SW480 (cell line): ENCODE measurements at regions not wholly inside any gene's neighbourhood (a gene's known extent, or its start where the extent isn't known, plus 50 kb on each side); places are given as distances from the start of the nearest gene placed in this dataset.
A peak's percentile ranks its signal among the peaks of the same experiment; 100 is the strongest.
"Not testable (repeated sequence)": the region's sequence is repeated elsewhere in the genome, so short reads cannot be mapped to it uniquely, and the experiment has no call there.

Source experiments
- DNase-seq: peaks from one replicate; pipeline ENCODE4 v3.0.0-alpha.2; 2016; ENCODE audit warnings: low spot score

DNA sequence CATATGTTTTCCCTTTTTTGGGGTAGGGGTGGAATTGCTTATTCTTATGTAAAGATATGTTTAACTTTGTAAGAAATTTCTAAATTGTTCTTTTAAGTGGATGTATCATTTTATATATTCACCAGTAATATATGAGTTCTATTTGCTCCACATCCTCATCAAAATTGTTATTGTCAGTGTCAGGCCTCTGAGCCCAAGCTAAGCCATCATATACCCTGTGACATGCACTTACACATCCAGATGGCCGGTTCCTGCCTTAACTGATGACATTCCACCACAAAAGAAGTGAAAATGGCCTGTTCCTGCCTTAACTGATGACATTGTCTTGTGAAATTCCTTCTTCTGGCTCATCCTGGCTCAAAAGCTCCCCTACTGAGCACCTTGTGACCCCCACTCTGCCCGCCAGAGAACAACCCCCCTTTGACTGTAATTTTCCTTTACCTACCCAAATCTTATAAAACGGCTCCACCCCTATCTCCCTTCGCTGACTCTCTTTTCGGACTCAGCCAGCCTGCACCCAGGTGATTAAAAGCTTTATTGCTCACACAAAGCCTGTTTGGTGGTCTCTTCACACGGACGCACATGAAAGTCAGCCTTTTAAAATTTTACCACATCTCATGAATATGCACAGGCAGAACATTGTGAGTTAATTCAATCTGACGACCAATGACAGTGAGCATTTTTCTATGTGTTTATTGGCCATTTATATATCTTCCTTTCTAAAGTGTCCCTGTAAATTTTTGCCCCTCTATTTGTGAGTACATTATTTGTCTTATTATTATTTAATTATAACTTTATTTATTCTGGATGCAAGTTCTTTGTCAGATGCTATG is 176.8 kb downstream of the CDC14C start:
- DNase-seq = not testable (repeated sequence)

DNA sequence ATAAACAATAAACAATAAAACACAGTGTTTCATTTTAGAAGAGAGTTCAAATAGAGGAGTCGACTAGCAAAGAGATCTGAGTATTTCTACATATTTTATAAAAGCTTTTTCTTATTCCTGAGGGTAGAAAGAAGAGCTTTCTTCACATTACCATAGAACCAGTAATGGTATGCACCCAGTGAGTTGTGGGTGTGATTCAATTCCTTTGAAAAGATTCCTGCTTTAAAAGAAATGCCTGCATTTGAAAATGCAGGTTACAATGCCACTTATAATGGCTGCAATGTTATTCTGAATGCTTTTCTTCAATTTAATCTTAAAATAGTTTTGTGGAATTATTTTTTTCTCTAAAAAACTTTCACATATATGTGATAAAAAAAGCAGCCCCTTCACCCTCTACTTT is 178.1 kb downstream of the CDC14C start:
- DNase-seq = no peak

DNA sequence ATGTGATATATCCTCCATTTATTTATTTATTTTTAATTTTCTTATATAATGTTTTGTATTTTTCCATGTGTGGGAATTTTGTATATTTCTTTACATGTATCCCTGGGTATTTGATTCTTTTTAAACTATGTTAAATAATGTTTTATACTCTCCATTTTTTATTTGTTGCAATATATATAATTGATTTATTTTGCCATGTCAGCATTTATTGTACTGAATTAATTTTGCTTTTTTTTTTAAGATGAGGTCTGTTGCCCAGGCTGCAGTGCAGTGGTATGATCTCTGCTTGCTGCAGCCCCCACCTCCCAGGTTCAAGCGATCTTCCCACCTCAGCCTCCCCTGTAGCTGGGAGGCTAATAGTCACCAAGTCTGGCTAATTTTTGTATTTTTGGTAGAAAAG is 187.4 kb downstream of the CDC14C start:
- no peak for DNase-seq

DNA sequence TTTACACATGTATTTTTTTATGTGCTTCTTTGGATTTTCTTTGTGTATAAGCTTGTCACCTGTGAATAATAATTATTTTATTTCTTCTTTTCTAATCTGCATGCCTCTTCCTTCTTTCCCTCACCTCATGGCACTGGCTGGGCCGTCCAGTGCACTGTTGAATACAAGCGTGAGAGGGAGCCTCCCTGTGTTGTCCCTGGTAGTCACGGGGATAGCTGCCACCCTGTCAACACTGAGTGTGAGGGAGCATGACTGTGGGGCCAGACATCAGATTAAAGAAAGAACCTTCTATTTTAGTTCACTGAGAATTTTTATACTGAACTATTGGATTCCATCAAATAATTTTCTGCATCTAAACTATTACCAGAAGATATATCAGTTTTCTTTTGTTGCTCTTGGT is 187.9 kb downstream of the CDC14C start:
- no peak for DNase-seq

DNA sequence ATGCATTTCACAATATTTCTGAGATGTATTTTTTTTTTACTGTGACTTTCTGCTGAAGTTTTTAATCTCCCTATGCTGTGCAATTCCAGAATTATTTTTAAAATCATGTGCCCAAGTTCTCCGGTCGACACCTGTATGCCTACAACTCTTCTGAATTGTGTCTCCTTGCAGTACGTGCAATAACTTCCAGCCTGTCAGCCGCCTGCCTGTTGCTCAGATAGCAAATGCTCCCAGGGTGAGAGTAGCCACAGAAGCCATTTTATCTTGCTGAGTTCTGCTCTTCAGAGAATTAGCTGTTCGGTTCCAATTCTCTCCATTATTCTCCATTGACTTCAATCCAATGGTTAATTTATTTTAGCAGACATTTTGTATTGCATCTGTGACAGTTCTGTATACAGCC is 188.3 kb downstream of the CDC14C start:
- no peak for DNase-seq

DNA sequence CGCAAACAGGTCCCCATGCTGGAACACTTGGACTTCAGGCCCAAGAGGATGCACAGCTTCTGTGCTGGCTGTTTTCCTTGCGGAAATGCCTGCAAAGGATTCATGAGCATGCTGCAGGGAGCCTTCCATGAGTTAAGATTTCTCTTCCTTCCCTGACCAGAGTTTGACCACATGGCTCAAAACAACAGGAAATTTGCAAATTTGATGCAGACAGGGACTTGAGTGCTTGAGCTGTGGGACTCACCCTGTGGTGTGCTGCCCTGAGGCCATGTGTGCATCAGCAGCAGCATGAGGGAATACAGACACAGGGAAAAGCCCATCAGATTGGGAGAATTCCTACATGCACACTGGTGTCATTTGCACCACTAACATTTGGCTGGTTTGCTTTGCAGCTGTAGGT is 195.4 kb downstream of the CDC14C start:
- DNase-seq = no peak

DNA sequence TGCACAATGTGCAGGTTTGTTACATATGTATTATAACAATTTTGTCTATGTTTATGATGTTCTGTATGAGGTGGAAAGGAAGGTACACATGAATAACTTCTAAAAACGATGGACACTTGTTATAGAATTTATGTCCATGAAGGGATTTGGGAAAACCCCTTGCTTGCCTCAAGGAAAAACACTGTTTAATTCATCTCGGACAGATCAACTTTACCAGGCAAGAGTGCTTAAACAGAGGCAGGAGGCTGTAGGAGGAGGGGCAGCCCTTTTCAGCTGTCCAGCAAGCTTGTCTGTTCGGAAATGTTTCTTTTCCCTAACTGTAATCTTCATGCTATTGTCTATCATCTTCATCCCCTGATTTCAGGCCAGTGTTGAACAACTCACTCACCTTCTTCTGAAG is 200.9 kb downstream of the CDC14C start:
- DNase-seq = no peak

DNA sequence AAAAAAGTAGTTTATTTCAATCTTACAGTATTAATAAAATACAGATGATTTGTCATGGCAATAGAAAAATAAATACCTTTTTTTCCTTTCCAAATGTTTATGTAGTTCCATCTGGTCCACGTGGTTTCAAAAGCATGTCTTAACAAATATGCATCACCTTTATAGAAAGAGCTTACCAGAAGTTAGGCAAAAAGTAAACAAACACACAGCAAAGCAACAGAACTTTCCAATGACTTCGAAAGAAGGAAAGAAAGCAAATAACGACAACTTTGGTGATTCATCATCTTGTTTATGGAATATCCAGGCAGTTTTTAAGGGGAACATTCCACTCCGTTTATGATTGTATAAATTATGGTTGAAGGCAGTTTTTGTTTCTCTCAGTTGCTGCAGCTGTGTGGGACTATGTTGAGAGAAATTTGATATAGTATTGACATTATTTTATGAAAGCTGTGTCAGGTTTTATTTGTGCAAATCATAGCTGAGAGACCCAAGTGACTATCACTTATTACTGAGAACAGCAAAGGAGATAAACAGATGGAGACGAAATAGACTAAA is 203.1 kb downstream of the CDC14C start:
- no peak for DNase-seq

DNA sequence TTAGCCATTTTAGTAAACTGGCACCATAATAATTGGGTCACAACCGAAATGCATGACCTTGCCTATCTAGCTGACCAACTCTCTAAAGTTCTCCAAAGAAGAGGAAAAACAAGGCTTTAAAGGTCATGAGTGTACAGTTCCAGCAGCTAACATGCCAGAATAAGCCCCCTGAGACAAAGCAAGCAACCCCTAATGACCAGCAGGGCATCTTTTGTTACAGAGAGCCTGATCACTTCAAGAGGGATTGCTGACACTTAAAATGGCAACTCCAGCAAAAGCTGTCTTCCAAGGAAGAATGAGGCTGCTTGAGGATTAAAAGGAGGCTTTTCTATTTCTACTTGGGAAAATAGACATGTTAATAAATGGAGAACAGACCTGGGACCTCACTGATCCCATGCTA is 213.6 kb downstream of the CDC14C start:
- no peak for DNase-seq

DNA sequence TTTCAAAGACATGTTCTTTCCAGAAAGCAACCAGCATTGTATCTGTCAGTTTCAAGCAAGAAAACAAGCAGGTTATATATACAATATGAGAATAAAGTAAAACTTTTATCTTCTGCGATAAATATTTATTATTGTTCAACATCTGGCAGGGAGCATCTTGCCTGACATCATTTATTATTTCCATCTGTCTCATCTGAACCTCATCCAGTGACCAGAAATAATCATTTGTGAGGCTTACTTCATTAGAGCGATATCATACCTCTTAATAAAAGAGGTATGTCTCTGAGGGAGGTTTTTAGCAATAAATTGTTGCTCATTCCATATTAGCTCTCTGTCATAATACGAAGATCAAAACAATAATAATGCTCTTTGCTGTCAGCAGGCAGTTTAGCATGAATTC is 226.1 kb downstream of the CDC14C start:
- DNase-seq = no peak

DNA sequence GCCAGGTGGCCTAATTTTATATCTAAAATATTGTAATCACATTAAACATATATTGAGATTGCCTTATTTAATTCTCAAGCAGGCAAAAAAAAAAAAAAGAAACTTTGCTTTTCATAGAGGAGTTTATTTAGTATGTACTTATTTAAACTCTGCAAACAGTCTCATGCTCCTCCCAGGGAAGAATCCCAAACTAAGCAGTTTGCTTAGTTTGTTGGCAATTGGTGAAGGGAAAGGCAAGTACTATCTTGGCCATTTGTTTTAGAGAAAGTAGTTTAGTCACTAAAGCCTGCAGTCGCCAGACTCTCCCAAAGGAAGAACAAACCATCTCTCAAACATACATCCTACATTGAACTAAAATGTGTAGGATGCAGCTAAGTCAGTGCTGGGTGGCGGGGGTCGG is 226.8 kb downstream of the CDC14C start:
- no peak for DNase-seq

DNA sequence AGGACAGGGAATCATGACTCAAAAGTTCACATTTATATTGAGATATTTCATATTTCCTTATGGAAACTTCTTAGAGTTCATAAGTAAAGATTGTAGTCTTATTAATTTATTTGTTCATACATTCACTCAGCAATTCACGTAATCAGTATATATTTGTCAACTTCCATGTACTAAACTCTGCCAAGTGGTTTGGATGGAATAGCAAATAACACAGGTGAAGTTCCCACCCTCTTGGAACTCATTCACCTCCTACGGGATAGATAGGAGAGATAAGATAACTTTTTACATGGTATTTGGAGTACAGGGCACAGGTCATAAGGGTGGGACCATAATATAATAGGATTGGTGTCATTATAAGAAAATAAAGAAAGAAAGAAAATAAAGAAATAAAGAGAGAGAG is 234.0 kb downstream of the CDC14C start:
- DNase-seq = no peak

DNA sequence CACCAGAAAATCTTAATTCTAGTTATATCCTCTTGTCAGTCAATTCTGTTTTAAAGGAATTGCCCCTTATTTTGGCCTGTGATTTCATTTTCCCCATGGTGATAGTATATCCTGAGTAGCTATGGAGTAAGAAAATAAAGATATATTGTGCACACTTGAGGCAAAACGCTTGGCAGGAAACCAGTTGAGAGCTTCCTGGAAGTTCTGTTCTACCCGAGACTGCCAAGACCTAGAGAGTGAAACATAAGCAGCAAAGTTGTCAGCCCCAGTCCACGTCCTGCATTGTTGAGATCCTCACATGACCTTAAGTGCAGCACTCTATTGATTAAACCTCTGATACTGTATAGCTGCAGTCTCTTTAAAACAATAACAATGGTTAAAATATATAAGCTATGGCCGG is 235.2 kb downstream of the CDC14C start:
- DNase-seq = no peak

DNA sequence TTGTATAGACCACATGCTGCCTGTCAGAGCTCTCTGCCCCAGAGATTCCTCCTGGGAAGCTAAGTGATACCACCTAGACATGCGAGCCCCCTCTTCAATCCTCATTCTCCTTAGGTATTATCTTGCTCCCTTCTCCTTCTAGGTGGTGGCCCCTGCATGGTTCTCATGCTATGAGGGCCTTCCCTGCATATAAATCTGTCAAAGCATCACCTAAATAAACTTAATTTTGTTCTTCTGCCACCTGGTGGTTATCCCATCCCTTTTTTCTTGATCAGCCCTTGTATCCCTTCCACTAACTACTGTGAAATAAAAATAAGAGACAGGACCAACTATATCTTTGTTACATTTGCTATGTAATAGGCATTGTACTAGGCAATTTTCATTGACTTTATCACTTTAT is 242.1 kb downstream of the CDC14C start:
- DNase-seq = peak; percentile 38

DNA sequence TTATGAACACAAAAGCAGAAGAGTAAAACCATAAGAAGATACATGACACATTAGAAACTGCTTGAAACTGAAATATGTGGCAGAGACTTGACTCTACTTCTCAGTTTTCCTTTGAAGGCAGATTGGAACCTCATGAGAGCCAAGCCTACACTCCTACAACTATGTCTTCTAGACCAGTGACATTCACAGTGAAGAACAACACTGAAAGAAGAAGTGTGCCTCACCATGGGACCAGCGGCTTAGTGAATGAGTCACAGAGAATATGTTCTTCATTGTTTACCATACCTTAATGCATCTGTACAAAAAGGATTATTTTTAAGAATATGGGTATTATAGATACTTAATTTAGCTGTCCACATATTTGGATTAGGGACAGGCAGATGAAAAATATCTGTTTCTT is 248.3 kb downstream of the CDC14C start:
- no peak for DNase-seq

DNA sequence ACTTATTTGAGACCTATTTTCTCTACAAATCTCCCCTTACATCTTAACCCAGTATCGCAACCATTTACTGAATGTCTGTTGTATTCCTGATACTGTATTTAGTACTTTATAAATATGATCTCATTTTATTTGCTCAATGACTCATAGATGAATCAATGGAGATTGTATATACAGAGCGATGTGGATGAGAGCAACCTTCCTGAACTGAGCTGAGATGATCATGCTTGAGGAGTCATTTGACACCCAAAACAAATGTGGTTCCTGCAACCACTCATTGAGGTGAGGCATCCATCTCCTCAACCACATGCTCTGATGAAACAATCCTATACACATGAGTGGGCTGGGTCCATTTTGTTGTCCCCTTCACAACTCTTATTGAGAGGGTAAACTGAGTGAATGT is 250.0 kb downstream of the CDC14C start:
- peak; percentile 8 for DNase-seq

DNA sequence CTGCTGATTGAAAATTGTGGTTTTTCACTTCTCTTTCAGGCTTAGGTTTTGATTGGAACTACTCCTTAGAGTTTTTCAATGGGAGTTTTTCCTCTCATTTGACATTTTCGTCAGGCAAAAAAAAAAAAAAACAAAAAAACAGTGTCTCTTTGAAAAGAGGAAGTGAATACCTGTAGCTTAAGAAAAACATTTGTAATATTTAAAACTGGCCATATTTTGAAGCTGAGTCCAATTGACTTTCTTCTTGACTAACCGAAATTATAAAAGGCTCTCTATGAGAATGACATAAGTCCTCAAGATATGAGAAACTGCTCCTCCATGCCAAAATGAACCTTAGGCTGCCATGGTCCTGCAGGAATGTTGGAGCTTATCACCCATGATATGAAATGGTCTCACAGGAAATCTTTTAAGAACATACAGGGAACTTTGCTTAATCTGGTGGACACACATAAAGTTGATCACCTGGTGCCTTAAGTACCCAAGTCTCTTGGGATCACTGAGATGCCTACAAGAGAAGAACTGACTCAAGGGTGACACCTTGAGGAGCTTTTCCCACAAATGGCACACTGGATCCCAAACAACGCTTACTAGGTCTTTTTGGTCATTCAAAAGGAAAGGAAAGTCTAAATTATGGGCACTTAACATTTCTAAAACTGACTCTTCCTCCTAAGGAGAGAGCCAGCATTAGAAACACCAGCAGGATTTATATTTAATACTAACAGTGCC is 263.4 kb downstream of the CDC14C start:
- DNase-seq = no peak

DNA sequence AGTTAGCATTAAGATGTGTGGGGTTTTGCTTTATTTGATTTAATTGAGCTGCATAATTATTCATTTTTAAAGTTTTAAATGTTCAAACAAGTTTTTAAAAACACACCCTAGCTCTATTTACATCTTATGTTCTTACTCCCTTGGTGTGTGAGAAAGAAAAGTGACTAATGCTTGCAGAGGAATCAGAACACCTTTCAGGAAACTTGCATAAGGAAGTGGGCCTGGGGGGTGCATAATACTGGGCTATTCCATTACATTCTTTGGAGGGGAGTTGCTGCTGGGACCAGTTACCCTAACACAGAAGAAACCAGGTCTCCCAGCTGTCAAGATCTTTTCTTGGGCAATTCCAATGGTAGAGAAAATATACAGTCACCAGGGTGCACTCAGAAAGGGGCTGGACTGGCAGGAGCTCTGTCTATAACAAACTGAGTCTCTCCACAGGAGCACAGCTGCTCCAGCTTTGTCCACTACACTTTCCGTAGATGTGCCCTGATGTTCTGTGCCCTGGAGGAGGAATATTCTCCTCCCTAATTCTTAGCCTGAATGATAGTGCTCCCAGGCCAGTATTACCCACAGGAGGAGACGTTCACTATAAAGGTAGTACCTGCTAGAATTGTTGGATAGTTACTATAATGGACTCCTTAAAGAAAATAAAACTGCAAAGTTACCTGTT is 304.2 kb downstream of the CDC14C start:
- no peak for DNase-seq

DNA sequence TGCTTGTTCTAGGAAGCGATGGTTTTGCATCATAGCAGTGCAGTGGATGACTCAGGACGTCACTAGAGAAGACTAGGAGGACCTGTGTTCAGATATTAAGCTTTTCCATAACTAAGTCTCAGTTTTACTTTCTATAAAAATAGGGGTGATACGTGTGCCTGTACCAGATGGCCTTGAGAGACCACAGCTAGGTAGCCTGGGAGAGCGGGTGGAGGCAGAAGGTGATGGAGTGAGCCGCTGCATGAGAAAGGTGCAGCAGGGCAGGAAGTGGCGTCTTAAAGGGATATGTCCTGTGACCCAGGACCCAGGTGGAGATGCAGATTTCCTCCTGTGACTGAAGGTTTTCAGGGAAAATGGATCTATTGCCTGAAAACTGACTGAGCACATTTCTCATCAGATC is 304.9 kb downstream of the CDC14C start:
- no peak for DNase-seq

DNA sequence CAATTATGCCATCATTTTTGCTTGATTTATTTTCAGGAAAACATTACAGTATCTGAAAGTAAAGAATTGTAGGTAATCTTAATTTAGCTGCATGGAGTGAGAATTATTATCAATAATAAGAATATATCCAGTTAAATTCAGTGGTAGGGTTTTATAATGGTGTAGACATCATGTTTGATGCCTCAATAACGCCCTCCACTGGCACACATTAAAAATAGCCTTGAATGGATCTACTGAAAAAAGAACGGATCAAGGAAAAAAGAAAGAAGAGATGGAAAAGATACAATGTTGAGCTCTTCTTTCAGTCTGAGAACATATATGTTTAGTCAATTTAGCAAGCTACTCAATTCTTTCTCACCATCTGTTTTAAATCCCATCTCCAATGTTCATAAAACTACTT is 319.2 kb downstream of the CDC14C start:
- no peak for DNase-seq

DNA sequence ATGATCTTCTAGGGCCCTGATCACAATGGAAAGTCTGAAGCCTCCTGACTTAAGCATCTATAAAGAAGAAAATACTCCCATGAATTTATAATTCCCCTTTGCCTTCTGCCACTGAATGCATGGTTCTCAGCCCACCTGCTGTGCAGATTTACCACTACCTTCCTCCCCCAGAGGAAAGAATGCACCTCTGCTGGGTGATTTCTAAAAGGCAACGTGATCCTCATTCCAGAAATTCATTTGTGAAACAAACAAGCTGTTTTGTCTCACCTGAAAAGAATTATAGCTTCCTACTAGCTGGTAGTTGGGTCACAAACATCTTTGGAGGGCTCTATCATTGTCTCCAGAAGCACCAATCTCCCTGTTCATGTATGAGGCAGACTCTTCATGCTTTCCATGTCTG is 320.2 kb downstream of the CDC14C start:
- DNase-seq = no peak

DNA sequence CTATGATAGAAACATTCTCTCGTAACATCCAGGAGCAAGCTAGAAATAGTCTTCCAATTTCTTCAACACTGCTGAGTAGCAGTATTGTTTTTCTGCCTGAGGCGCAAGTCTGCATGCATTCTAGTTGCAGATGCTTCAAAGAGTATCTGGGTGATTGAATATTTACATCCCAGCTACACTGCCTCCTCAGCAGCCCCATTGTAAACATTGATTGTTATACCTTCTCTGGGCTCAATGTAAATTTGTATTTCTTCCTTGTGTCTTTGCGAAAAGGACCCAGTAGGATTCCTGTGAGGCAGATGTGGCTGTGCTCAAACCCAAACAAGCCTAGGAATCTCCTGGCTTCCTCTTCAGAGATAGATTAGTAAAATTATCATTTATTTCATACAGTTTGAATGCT is 320.7 kb downstream of the CDC14C start:
- no peak for DNase-seq

DNA sequence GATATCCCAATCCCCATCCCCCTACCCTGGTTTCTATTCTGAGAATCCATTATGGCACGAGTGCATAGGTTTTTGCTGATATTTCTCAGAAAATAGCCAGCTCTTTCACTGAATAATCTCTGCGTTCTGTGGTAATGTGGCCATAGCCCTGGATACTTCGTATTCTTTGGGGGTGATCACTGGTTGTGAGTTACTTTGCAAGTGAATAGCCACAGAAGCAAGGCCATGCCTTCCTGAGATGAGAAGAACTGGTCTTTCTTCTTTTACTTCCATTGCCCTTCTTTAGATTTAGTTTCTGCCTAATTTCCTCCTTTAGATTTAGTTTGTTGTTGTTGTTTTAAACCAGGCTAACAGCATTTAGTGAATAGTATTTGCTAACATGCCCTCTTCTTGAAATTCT is 323.4 kb downstream of the CDC14C start:
- no peak for DNase-seq
